ENCODE measurements at regions not wholly inside any gene's neighbourhood (a gene's known extent, or its start where the extent isn't known, plus 50 kb on each side); places are given as distances from the start of the nearest gene placed in this dataset.

DNA sequence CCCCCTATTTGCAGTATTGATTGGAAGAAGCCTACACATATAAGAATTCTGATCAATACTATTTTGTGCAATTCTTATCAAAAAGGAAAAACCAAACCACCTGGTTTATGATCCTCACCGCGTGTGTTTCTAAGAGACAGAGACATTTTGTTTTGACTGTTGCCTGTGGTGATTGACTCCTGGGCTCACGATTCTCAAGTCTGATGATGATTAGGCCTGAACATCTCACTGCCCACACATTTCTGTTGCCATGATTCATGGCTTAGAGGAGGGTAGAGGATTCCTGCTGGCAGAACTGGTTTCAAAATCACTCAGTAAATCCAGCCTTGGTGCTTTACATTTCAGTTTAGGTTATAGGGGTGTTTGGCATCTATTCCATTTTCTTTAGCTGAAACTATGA is 88.3 kb upstream of the UBE3A start:
- TF ChIP-seq, protein P1, sequence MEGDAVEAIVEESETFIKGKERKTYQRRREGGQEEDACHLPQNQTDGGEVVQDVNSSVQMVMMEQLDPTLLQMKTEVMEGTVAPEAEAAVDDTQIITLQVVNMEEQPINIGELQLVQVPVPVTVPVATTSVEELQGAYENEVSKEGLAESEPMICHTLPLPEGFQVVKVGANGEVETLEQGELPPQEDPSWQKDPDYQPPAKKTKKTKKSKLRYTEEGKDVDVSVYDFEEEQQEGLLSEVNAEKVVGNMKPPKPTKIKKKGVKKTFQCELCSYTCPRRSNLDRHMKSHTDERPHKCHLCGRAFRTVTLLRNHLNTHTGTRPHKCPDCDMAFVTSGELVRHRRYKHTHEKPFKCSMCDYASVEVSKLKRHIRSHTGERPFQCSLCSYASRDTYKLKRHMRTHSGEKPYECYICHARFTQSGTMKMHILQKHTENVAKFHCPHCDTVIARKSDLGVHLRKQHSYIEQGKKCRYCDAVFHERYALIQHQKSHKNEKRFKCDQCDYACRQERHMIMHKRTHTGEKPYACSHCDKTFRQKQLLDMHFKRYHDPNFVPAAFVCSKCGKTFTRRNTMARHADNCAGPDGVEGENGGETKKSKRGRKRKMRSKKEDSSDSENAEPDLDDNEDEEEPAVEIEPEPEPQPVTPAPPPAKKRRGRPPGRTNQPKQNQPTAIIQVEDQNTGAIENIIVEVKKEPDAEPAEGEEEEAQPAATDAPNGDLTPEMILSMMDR (IDR thresholded peaks at IDR 0.05): no peak
- H3K4me2 ChIP-seq (replicated peaks; ENCODE audit: extremely low read depth, low read length, poor library complexity, severe bottlenecking): no peak overlapping the region
- intact Hi-C loops (cut with micrococcal nuclease): no loop called here
- peaks cover 10 to 44% (median 15%) of the 10 kb centered on the region in 7 donors for H3K9me3 Mint-ChIP-seq
- H3K79me2 ChIP-seq (ENCODE audit: insufficient read depth, low read length): no peaks in the 10 kb centered on the region
- H3K9me3 ChIP-seq (replicated peaks in 1 of 2; ENCODE audit: control insufficient read depth in 1 of 2, insufficient read depth in 1 of 2, low read length in 2 of 2): peaks cover 18 to 34% of the 10 kb centered on the region in 2 donors
- H2AFZ ChIP-seq (ENCODE audit: insufficient read depth, low read depth, low read length, poor library complexity, severe bottlenecking): no peak overlapping the region
- H3K36me3 Mint-ChIP-seq: no peaks in the 10 kb centered on the region
- no peaks in the 10 kb centered on the region for H3K36me3 ChIP-seq (replicated peaks in 1 of 2; ENCODE audit: control insufficient read depth in 1 of 2, insufficient read depth in 2 of 2, low read length in 2 of 2)
- no peak for DNase-seq
- no peak overlapping the region for H3K4me3 ChIP-seq (replicated peaks in 1 of 3; ENCODE audit: low read depth in 2 of 3, low read length in 3 of 3)
- no peak overlapping the region for H3K9ac ChIP-seq (ENCODE audit: insufficient read depth, low read length, poor library complexity, severe bottlenecking)
- H3K27me3 Mint-ChIP-seq (ENCODE audit: low read depth in 3 of 3): peaks cover 0 to 3% (median 0%) of the 10 kb centered on the region in 3 donors
- no peak overlapping the region for H3K27ac Mint-ChIP-seq
- no peaks in the 10 kb centered on the region for H4K20me1 ChIP-seq (ENCODE audit: insufficient read depth, low read length)
- no peaks in the 10 kb centered on the region for H3K4me1 Mint-ChIP-seq
- WGBS (ENCODE audit: insufficient coverage): no CpG with 5 or more reads among the region's 3 CpGs
- no peak overlapping the region for H3K27ac ChIP-seq (ENCODE audit: low read depth in 1 of 2, low read length in 2 of 2)
- H3K4me1 ChIP-seq (ENCODE audit: control insufficient read depth in 1 of 2, insufficient read depth in 2 of 2, low read length in 2 of 2): no peaks in the 10 kb centered on the region
- H3K4me3 Mint-ChIP-seq: no peak overlapping the region
- no peaks in the 10 kb centered on the region for H3K27me3 ChIP-seq (ENCODE audit: control insufficient read depth in 2 of 2, insufficient read depth in 2 of 2, low read length in 2 of 2)

DNA sequence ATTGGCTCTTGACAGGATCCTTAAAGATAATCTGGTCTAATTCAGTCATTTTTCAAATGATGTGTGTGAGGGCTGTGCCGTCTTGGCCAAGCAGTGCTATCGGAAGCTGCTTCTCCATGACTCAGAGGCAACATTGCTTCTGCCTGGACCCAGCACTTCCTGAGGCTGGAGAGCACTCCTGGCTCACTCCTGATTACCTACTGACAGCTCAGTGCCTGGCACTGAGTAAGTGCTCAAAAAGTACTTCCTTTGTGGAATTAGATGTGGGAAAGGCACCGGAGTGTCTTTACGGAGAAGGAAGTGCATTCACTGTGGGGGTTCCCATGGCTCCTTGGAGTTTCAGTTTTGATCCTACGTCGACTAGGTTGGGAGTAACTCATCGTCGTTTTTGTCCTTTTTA is 86.9 kb upstream of the UBE3A start:
- H3K36me3 ChIP-seq (replicated peaks in 1 of 2; ENCODE audit: control insufficient read depth in 1 of 2, insufficient read depth in 2 of 2, low read length in 2 of 2): no peaks in the 10 kb centered on the region
- H3K9me3 ChIP-seq (replicated peaks in 1 of 2; ENCODE audit: control insufficient read depth in 1 of 2, insufficient read depth in 1 of 2, low read length in 2 of 2): peaks cover 18 to 27% of the 10 kb centered on the region in 2 donors
- Mint-ChIP-seq H3K4me3 (no peak overlapping the region), H3K27me3 (ENCODE audit: low read depth in 3 of 3) (peaks cover 0 to 3% (median 0%) of the 10 kb centered on the region in 3 donors), H3K4me1 (no peaks in the 10 kb centered on the region), H3K9me3 (peaks cover 10 to 44% (median 17%) of the 10 kb centered on the region in 7 donors), H3K27ac (no peak overlapping the region), H3K36me3 (no peaks in the 10 kb centered on the region)
- H3K4me2 ChIP-seq (replicated peaks; ENCODE audit: extremely low read depth, low read length, poor library complexity, severe bottlenecking): no peak overlapping the region
- TF ChIP-seq, protein P1 (IDR thresholded peaks at IDR 0.05): no peak
- no peaks in the 10 kb centered on the region for H3K79me2 ChIP-seq (ENCODE audit: insufficient read depth, low read length)
- no peaks in the 10 kb centered on the region for H4K20me1 ChIP-seq (ENCODE audit: insufficient read depth, low read length)
- no peak for DNase-seq
- H3K27ac ChIP-seq (ENCODE audit: low read depth in 1 of 2, low read length in 2 of 2): no peak overlapping the region
- no peak overlapping the region for H3K9ac ChIP-seq (ENCODE audit: insufficient read depth, low read length, poor library complexity, severe bottlenecking)
- intact Hi-C loops (cut with micrococcal nuclease): no loop called here
- 60% methylated on average over 2 of the region's 8 CpGs for WGBS (ENCODE audit: insufficient coverage)
- no peak overlapping the region for H3K4me3 ChIP-seq (replicated peaks in 1 of 3; ENCODE audit: low read depth in 2 of 3, low read length in 3 of 3)
- no peaks in the 10 kb centered on the region for H3K27me3 ChIP-seq (ENCODE audit: control insufficient read depth in 2 of 2, insufficient read depth in 2 of 2, low read length in 2 of 2)
- H3K4me1 ChIP-seq (ENCODE audit: control insufficient read depth in 1 of 2, insufficient read depth in 2 of 2, low read length in 2 of 2): no peaks in the 10 kb centered on the region
- H2AFZ ChIP-seq (ENCODE audit: insufficient read depth, low read depth, low read length, poor library complexity, severe bottlenecking): no peak overlapping the region

Data from CD14-positive monocyte (primary cell).